ENCODE measurements at regions not wholly inside any gene's neighbourhood (a gene's known extent, or its start where the extent isn't known, plus 50 kb on each side); places are given as distances from the start of the nearest gene placed in this dataset.

DNA sequence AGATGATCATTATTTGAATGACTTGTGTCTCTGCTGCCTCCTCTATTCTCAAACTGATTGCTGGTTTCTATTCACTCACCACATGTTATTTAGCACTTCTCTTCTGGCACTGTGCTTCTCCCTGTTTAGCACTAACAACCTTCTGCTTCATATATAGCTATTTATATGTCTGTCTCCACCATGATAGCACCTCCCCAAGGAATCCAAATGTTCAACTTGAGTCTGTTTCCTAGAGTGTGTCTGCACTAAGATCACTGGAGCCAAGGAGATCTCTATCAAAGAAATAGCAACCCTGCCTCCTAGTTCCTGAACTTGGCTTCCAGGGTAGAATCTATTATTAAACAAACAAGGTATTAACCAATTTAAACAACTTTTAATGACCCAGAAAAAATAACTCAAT, 104.5 kb downstream of the CYP26A1 start:
- TF ChIP-seq, protein P1, sequence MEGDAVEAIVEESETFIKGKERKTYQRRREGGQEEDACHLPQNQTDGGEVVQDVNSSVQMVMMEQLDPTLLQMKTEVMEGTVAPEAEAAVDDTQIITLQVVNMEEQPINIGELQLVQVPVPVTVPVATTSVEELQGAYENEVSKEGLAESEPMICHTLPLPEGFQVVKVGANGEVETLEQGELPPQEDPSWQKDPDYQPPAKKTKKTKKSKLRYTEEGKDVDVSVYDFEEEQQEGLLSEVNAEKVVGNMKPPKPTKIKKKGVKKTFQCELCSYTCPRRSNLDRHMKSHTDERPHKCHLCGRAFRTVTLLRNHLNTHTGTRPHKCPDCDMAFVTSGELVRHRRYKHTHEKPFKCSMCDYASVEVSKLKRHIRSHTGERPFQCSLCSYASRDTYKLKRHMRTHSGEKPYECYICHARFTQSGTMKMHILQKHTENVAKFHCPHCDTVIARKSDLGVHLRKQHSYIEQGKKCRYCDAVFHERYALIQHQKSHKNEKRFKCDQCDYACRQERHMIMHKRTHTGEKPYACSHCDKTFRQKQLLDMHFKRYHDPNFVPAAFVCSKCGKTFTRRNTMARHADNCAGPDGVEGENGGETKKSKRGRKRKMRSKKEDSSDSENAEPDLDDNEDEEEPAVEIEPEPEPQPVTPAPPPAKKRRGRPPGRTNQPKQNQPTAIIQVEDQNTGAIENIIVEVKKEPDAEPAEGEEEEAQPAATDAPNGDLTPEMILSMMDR (IDR thresholded peaks at IDR 0.05): no peak
- TF ChIP-seq POLR2AphosphoS5 (IDR thresholded peaks at IDR 0.05) (no peak), POLR2A (IDR thresholded peaks at IDR 0.05) (no peak), EP300 (IDR thresholded peaks at IDR 0.05) (no peak)
